WTC11 (cell line): ENCODE measurements at regions not wholly inside any gene's neighbourhood (a gene's known extent, or its start where the extent isn't known, plus 50 kb on each side); places are given as distances from the start of the nearest gene placed in this dataset.

Experiments used
- ATAC-seq: fragments of 200-7000 bp; cut with Tn5 transposase; 2 replicates; pipeline ENCODE4 v1.10.0; 2021; ENCODE audit warnings: mild to moderate bottlenecking, moderate library complexity
- CTCF ChIA-PET: fragments of 300-600 bp; sonication (Branson Sonifier 250); formaldehyde crosslinking; loops from one replicate; lab custom pipeline; 2021; ENCODE audit warnings: antibody characterized with exemption; lab: Charles Lee
- POLR2A ChIA-PET: fragments of 350-600 bp; sonication (Branson Sonifier 250); formaldehyde crosslinking; loops from one replicate; lab custom pipeline; 2021; ENCODE audit warnings: antibody characterized with exemption; lab: Charles Lee
- DNase-seq: peaks from one replicate; pipeline ENCODE4 v3.0.0; 2021; ENCODE audit warnings: low spot score
- H3K27ac Mint-ChIP-seq: 2 replicates; pipeline ENCODE4 v1.8.0; 2021; ENCODE audit warnings: mixed read lengths
- H3K27me3 Mint-ChIP-seq: 2 replicates; pipeline ENCODE4 v1.8.0; 2021; ENCODE audit warnings: low read depth, mild to moderate bottlenecking, moderate library complexity, mixed read lengths
- H3K36me3 Mint-ChIP-seq: 2 replicates; pipeline ENCODE4 v1.8.0; 2021; ENCODE audit warnings: mixed read lengths
- H3K4me1 Mint-ChIP-seq: 2 replicates; pipeline ENCODE4 v1.8.0; 2022; ENCODE audit warnings: mixed read lengths
- H3K4me3 Mint-ChIP-seq: 2 replicates; pipeline ENCODE4 v1.8.0; 2021; ENCODE audit warnings: mild to moderate bottlenecking, moderate library complexity, mixed read lengths
- H3K9me3 Mint-ChIP-seq: 2 replicates; pipeline ENCODE4 v1.8.0; 2021; ENCODE audit warnings: mixed read lengths
- ATF3 ChIP-seq: sonication (generic); formaldehyde crosslinking; conservative IDR thresholded peaks from 2 replicates; pipeline ENCODE4 v1.8.1; 2022; ENCODE audit warnings: mild to moderate bottlenecking, missing genetic modification reagents
- ATF6 ChIP-seq: sonication (generic); formaldehyde crosslinking; IDR thresholded peaks from 2 replicates; pipeline ENCODE4 v1.8.1; 2023; ENCODE audit warnings: mild to moderate bottlenecking, missing genetic modification reagents
- E2F4 ChIP-seq: sonication (generic); formaldehyde crosslinking; IDR thresholded peaks from 2 replicates; pipeline ENCODE4 v1.8.1; 2022; ENCODE audit warnings: low read depth, mild to moderate bottlenecking, moderate library complexity, missing genetic modification reagents, borderline replicate concordance
- EMX1 ChIP-seq: fragments of 250-450 bp; sonication (Bioruptor Pico); IDR thresholded peaks from 2 replicates; pipeline ENCODE4 v1.8.0; 2021; ENCODE audit warnings: mild to moderate bottlenecking
- HMGA2 ChIP-seq: fragments of 250-450 bp; sonication (Bioruptor Pico); IDR thresholded peaks from 2 replicates; pipeline ENCODE4 v1.4.0; 2021; ENCODE audit warnings: mild to moderate bottlenecking, moderate library complexity
- IRF2 ChIP-seq: sonication (generic); formaldehyde crosslinking; IDR thresholded peaks from 2 replicates; pipeline ENCODE4 v1.8.0; 2022; ENCODE audit warnings: low read depth, missing genetic modification reagents, borderline replicate concordance
- SP1 ChIP-seq: sonication (generic); formaldehyde crosslinking; conservative IDR thresholded peaks from 2 replicates; pipeline ENCODE4 v1.8.1; 2022; ENCODE audit warnings: missing genetic modification reagents
- STAT6 ChIP-seq: sonication (generic); formaldehyde crosslinking; conservative IDR thresholded peaks from 2 replicates; pipeline ENCODE4 v1.8.1; 2023; ENCODE audit warnings: mild to moderate bottlenecking, low read depth, missing genetic modification reagents, moderate library complexity
- TEAD1 ChIP-seq: sonication (generic); formaldehyde crosslinking; IDR thresholded peaks from 2 replicates; pipeline ENCODE4 v1.8.0; 2022; ENCODE audit warnings: mild to moderate bottlenecking, missing genetic modification reagents
- TEAD4 ChIP-seq: sonication (generic); formaldehyde crosslinking; IDR thresholded peaks from 2 replicates; pipeline ENCODE4 v1.8.0; 2022; ENCODE audit warnings: mild to moderate bottlenecking, missing genetic modification reagents
- ZNF121 ChIP-seq: sonication (generic); formaldehyde crosslinking; IDR thresholded peaks from 2 replicates; pipeline ENCODE4 v1.8.0; 2023; ENCODE audit warnings: missing genetic modification reagents
- ZNF232 ChIP-seq: sonication (generic); formaldehyde crosslinking; IDR thresholded peaks from 2 replicates; pipeline ENCODE4 v1.8.0; 2022; ENCODE audit warnings: mild to moderate bottlenecking, missing genetic modification reagents
- ZNF263 ChIP-seq: sonication (generic); formaldehyde crosslinking; IDR thresholded peaks from 2 replicates; pipeline ENCODE4 v1.8.1; 2022; ENCODE audit warnings: low read depth, mild to moderate bottlenecking, moderate library complexity, missing genetic modification reagents
- ZNF532 ChIP-seq: fragments of 250-450 bp; sonication (Bioruptor Pico); IDR thresholded peaks from 2 replicates; pipeline ENCODE4 v1.9.0; 2021; ENCODE audit warnings: mild to moderate bottlenecking, borderline replicate concordance
- TF ChIP-seq, protein P1 (sequence below): sonication (generic); formaldehyde crosslinking; IDR thresholded peaks from 2 replicates; pipeline ENCODE4 v1.8.1; 2023; ENCODE audit warnings: mild to moderate bottlenecking, missing genetic modification reagents
- TF ChIP-seq, protein P2 (sequence below): fragments of 250-450 bp; sonication (Bioruptor Pico); IDR thresholded peaks from 2 replicates; pipeline ENCODE4 v2.1.2; 2022; ENCODE audit warnings: mild to moderate bottlenecking, moderate library complexity
- TF ChIP-seq, protein P3 (sequence below): fragments of 200-600 bp; IDR thresholded peaks from 2 replicates; pipeline ENCODE4 v1.8.0; 2022; ENCODE audit warnings: antibody characterized with exemption

GRCh38 chr4:17093481-17093880, 195.0 kb upstream of the LDB2 start:
- ChIA-PET CTCF (interaction anchor here (1.1 kb wide), 1 partner anchor 177 kb away, joined by 3 read pairs; no protein-coding TSS in a partner anchor), POLR2A (no interaction called here)
- no peaks in the 10 kb centered on the region for H3K36me3 Mint-ChIP-seq
- H3K27me3 Mint-ChIP-seq: no peaks in the 10 kb centered on the region; the same call in 1 of the 2 replicates
- H3K9me3 Mint-ChIP-seq: no peaks in the 10 kb centered on the region
- no peak overlapping the region for H3K4me3 Mint-ChIP-seq
- no peak for ATAC-seq
- DNase-seq: no peak
- H3K4me1 Mint-ChIP-seq: peaks cover 39% of the 10 kb centered on the region
- no peak overlapping the region for H3K27ac Mint-ChIP-seq
- no peak for TF ChIP-seq ZNF263 (CRISPR knock-in tag)
- no peak for TF ChIP-seq EMX1 (CRISPR knock-in tag)
- TF ChIP-seq, protein P1, sequence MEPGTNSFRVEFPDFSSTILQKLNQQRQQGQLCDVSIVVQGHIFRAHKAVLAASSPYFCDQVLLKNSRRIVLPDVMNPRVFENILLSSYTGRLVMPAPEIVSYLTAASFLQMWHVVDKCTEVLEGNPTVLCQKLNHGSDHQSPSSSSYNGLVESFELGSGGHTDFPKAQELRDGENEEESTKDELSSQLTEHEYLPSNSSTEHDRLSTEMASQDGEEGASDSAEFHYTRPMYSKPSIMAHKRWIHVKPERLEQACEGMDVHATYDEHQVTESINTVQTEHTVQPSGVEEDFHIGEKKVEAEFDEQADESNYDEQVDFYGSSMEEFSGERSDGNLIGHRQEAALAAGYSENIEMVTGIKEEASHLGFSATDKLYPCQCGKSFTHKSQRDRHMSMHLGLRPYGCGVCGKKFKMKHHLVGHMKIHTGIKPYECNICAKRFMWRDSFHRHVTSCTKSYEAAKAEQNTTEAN (CRISPR knock-in tag): no peak
- TF ChIP-seq TEAD4 (CRISPR knock-in tag): no peak
- TF ChIP-seq ZNF532 (CRISPR knock-in tag): no peak
- TF ChIP-seq E2F4: no peak
- no peak for TF ChIP-seq IRF2 (CRISPR knock-in tag)
- no peak for TF ChIP-seq ATF6 (CRISPR knock-in tag)
- TF ChIP-seq ATF3 (CRISPR knock-in tag): no peak
- no peak for TF ChIP-seq ZNF121 (CRISPR knock-in tag)
- no peak for TF ChIP-seq ZNF232 (CRISPR knock-in tag)
- TF ChIP-seq, protein P2, sequence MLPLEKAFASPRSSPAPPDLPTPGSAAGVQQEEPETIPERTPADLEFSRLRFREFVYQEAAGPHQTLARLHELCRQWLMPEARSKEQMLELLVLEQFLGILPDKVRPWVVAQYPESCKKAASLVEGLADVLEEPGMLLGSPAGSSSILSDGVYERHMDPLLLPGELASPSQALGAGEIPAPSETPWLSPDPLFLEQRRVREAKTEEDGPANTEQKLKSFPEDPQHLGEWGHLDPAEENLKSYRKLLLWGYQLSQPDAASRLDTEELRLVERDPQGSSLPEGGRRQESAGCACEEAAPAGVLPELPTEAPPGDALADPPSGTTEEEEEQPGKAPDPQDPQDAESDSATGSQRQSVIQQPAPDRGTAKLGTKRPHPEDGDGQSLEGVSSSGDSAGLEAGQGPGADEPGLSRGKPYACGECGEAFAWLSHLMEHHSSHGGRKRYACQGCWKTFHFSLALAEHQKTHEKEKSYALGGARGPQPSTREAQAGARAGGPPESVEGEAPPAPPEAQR (CRISPR knock-in tag): no peak
- no peak for TF ChIP-seq SP1 (CRISPR knock-in tag)
- no peak for TF ChIP-seq TEAD1 (CRISPR knock-in tag)
- TF ChIP-seq, protein P3, sequence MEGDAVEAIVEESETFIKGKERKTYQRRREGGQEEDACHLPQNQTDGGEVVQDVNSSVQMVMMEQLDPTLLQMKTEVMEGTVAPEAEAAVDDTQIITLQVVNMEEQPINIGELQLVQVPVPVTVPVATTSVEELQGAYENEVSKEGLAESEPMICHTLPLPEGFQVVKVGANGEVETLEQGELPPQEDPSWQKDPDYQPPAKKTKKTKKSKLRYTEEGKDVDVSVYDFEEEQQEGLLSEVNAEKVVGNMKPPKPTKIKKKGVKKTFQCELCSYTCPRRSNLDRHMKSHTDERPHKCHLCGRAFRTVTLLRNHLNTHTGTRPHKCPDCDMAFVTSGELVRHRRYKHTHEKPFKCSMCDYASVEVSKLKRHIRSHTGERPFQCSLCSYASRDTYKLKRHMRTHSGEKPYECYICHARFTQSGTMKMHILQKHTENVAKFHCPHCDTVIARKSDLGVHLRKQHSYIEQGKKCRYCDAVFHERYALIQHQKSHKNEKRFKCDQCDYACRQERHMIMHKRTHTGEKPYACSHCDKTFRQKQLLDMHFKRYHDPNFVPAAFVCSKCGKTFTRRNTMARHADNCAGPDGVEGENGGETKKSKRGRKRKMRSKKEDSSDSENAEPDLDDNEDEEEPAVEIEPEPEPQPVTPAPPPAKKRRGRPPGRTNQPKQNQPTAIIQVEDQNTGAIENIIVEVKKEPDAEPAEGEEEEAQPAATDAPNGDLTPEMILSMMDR: no peak
- no peak for TF ChIP-seq STAT6 (CRISPR knock-in tag)
- no peak for TF ChIP-seq HMGA2 (CRISPR knock-in tag)
